GM04503 (cell line): ENCODE measurements at regions not wholly inside any gene's neighbourhood (a gene's known extent, or its start where the extent isn't known, plus 50 kb on each side); places are given as distances from the start of the nearest gene placed in this dataset.

ENCODE experiments used
- DNase-seq: peaks from one replicate; pipeline ENCODE4 v3.0.0-alpha.2; 2012; ENCODE audit warnings: low read depth

DNA sequence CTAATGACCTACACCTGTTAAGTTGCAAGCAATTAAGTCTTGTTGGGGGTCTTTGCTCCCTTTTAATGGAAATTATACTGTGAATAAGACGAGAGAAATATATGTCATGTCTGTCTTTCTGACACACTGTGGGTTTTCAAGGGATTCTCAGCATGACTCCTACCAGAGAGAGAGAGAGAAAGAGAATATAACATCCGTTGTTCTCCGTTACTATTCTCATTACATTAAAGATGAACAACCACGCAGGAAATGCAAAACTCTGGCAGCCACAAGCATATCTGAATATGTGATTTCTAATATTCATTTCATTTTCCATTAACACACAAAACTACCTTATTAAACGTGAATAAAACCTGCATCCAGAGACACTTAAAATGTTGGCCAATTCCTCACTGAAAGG, 67.3 kb upstream of the EGLN3 start:
- no peak for DNase-seq

DNA sequence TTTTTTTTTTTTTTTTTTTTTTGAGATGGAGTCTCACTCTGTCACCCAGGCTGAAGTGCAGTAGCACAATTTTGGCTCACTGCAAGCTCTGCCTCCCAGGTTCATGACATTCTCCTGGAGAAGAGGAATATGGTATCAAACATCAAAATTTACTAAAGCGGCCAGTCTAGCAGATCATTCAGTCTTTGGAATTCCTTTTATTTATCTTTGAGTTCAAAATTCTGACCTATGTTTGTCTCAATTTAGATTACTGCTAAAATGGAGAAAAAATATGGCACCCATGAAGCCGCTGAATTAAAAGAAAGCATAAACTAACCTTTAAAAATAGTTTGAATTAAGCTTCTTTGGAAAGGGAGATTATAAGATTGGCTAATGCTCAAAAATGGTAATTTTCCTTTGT, 64.5 kb upstream of the EGLN3 start:
- DNase-seq: no peak

- DNase-seq: no peak
Measured at GRCh38 chr14:34014936-34015335, 64.1 kb upstream of the EGLN3 start.

GRCh38 chr14:34013721-34014060, 62.8 kb upstream of the EGLN3 start:
- no peak for DNase-seq

DNA sequence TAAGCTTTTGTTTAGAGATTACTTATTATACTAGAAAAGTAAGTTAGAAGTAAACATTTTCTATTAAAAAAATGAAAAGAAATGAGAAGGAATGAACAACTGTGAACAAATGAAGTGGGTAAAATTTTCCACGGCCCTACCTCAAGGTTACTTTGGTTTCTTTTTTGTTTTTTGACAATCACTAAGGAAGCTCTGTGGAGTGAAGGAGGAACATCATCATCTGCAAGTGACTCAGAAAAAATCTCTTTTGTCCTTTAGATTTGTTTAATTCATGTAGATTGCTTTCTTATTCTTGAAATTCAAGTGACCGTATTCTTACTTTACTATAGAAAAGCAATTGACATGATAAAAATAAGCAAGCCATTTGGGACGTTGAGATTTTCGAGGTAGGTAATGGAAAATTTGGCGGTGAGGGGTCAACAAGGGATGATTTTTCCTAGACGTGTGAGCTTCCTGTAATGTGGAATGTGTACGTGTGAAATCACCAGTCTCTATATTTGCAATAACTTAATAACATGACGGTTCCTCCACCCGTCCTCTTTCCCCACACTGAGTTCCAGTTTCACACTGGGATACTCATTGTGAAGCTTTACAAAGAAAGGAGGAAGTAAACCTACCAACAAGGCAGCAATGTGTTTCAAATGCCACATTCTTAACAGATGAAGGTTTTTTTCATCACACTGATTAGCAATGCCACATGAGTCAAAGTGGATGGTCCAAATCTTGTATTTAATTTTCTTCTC, 62.3 kb upstream of the EGLN3 start:
- DNase-seq: no peak

- no peak for DNase-seq
Measured at GRCh38 chr14:34012369-34012768, 61.5 kb upstream of the EGLN3 start.

- DNase-seq: no peak
Measured at GRCh38 chr14:34009956-34010355, 59.1 kb upstream of the EGLN3 start.

DNA sequence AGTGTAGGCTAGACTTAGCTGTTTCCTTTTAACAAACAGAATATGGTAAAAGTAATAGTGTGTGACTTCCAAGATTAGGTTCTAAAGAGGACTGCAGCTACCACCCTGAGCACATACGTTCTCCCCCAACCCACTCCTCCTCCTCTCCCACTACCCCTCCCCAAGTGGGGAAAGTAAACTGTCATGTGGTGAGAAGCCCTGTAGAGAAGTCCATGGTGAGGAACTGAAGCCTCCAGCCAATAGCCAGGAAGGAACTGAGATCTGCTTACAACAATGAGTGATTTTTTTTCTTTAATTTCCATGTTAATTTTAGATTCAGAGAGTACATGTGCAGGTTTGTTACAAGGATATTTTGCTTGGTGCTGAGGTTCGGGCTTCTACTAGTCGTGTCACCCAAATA, 57.0 kb upstream of the EGLN3 start:
- no peak for DNase-seq

- DNase-seq: no peak
Measured at GRCh38 chr14:34005901-34006300, 55.0 kb upstream of the EGLN3 start.

GRCh38 chr14:34004881-34005280, 54.0 kb upstream of the EGLN3 start:
- no peak for DNase-seq

DNA sequence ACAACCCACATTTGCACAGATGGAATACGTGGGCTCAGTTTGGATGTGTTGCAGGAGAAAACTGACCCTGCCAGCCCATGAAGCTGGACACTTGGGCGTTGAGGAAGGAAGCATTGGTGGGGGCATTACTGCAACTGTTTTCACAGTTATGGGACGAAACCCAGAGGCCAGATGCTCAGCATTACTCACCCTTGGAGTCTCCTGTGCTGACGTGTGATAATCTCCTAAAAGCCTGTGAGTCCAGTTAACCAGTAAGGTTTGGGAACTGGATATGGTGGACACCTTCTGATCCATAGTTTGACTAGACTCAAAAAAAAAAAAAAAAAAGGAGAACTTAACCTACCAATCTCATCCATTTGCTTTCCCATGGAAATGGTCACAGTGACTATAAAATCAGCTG, 52.8 kb upstream of the EGLN3 start:
- no peak for DNase-seq

DNA sequence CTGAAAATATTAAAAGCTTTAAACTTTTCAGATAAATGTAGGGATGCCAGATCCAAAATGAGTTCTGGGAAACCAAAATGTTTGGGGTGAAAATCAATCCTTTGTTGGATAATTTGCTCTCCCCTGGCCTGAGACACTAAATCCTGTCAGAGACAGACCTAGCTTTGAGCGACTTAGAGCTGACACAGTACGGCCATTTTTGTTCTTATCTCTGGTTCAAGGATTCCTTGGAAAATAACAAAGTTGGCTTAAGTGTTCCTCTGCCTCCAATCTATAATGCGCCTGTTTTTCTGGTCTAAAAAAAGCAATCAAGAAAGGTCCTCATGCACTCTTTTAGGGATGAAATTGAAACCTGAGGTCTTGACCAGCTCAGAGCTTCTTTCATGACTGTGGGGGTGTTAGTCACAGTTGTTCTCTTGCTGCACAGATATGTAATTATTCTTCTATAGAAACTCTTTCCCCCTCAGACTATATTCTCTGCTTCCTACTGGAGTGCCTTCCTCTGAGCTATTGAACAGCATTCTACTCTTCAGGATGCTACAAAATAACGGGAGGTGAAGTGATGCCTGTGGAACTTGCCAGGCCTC, 52.3 kb upstream of the EGLN3 start:
- no peak for DNase-seq
